Erythroblast (primary cell): ENCODE measurements at regions not wholly inside any gene's neighbourhood (a gene's known extent, or its start where the extent isn't known, plus 50 kb on each side); places are given as distances from the start of the nearest gene placed in this dataset.

ENCODE experiments used
- GATA1 ChIP-seq: IDR thresholded peaks from 2 replicates; pipeline ENCODE4 v1.6.1; 2011; ENCODE audit warnings: low read depth, mild to moderate bottlenecking, control low read depth, low read length, moderate library complexity
- POLR2A ChIP-seq: IDR thresholded peaks from 2 replicates; pipeline ENCODE4 v1.6.1; 2011; ENCODE audit warnings: mild to moderate bottlenecking, low read length

DNA sequence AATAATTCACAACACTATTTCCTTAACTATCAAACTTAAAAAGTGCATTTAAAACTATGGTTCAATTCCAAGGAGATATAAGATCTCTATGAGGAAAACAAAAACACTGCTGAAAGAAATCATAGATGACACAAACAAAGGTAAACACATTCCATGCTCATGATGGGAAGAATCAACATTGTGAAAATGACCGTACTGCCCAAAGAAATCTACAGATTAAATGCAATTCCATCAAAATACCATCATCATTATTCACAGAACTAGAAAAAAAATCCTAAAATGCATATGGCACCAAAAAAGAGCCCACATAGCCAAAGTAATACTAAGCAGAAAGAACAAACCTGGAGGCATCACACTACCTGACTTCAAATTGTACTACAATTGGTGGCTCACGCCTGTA lies 159.9 kb upstream of the EEPD1 start:
- no peak for TF ChIP-seq POLR2A
- no peak for TF ChIP-seq GATA1
